ENCODE measurements at regions not wholly inside any gene's neighbourhood (a gene's known extent, or its start where the extent isn't known, plus 50 kb on each side); places are given as distances from the start of the nearest gene placed in this dataset.

DNA sequence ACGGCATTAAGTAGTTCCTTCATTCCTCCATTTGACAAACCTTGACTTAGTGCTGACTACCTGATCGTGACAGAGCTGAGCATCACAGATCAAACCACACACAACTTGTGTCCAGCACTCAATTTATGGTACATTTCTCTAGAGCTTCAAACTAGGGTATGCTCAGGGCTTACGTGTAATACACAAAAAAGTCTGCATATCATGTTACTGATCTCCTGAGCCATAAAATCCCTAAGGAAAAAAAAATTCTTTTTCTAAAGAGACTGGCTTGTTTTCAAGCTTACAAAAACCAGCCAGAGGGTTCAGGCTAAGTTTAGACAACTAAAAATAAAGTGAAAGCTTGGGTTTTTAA lies 88.0 kb upstream of the ALKAL2 start:
- TF ChIP-seq, protein P1, sequence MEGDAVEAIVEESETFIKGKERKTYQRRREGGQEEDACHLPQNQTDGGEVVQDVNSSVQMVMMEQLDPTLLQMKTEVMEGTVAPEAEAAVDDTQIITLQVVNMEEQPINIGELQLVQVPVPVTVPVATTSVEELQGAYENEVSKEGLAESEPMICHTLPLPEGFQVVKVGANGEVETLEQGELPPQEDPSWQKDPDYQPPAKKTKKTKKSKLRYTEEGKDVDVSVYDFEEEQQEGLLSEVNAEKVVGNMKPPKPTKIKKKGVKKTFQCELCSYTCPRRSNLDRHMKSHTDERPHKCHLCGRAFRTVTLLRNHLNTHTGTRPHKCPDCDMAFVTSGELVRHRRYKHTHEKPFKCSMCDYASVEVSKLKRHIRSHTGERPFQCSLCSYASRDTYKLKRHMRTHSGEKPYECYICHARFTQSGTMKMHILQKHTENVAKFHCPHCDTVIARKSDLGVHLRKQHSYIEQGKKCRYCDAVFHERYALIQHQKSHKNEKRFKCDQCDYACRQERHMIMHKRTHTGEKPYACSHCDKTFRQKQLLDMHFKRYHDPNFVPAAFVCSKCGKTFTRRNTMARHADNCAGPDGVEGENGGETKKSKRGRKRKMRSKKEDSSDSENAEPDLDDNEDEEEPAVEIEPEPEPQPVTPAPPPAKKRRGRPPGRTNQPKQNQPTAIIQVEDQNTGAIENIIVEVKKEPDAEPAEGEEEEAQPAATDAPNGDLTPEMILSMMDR (IDR thresholded peaks at IDR 0.05), result no peak
- TF ChIP-seq EZH2phosphoT487 (IDR thresholded peaks at IDR 0.05) (no peak), EZH2 (IDR thresholded peaks at IDR 0.05) (no peak)
